MM.1S (cell line): ENCODE measurements at regions not wholly inside any gene's neighbourhood (a gene's known extent, or its start where the extent isn't known, plus 50 kb on each side); places are given as distances from the start of the nearest gene placed in this dataset.

ENCODE experiments used
- CTCF ChIP-seq: fragments of 300-600 bp; sonication (generic); IDR thresholded peaks from 2 replicates; pipeline ENCODE4 v1.5.1; 2016; ENCODE audit warnings: antibody characterized with exemption, low read length, mixed read lengths
- EZH2 ChIP-seq: fragments of 300-600 bp; sonication (generic); optimal IDR thresholded peaks from 2 replicates; pipeline ENCODE3; 2017; ENCODE audit warnings: low read depth, mild to moderate bottlenecking, antibody characterized with exemption, low read length, mixed read lengths
- EZH2phosphoT487 ChIP-seq: fragments of 300-600 bp; sonication (generic); IDR thresholded peaks from 2 replicates; pipeline ENCODE4 v1.6.1; 2018; ENCODE audit warnings: antibody characterized with exemption, low read length

- TF ChIP-seq CTCF (no peak), EZH2 (no peak), EZH2phosphoT487 (no peak)
These were observed 70.3 kb downstream of the BARX1 start for GRCh38 chr9:93884808-93885207.
